Keratinocyte (primary cell): ENCODE measurements at regions not wholly inside any gene's neighbourhood (a gene's known extent, or its start where the extent isn't known, plus 50 kb on each side); places are given as distances from the start of the nearest gene placed in this dataset.

Experiments
- DNase-seq: peaks from one replicate; pipeline ENCODE4 v3.0.0-alpha.2; 2011; ENCODE audit warnings: low read depth, missing footprints, low spot score
- FAIRE-seq: peaks from 2 replicates; lab custom pipeline; 2011; peaks lifted over from hg19 to GRCh38; lab: Jason Lieb, UNC
- H2AFZ ChIP-seq: 2 replicates; pipeline ENCODE4 v1.6.0; 2012; ENCODE audit warnings: low read length, control low read depth, inconsistent platforms; ENCODE audit not compliant: control insufficient read depth
- H3K27ac ChIP-seq: 2 replicates; pipeline ENCODE4 v1.5.1; 2011; ENCODE audit warnings: low read length; ENCODE audit not compliant: control insufficient read depth, insufficient read depth
- H3K27me3 ChIP-seq: 3 replicates; pipeline ENCODE4 v1.6.0; 2011; ENCODE audit warnings: low read length; ENCODE audit not compliant: control insufficient read depth, insufficient read depth; ENCODE audit errors: extremely low read depth
- H3K36me3 ChIP-seq, 2 experiments: 2 replicates in 1 of 2; 3 replicates in 1 of 2; pipeline ENCODE4 v1.5.1; 2011; ENCODE audit warnings: low read length in 2 of 2, mild to moderate bottlenecking in 1 of 2; ENCODE audit not compliant: control insufficient read depth in 2 of 2, insufficient read depth in 2 of 2; ENCODE audit errors: extremely low read depth in 1 of 2
- H3K4me1 ChIP-seq: 3 replicates; pipeline ENCODE4 v1.5.1; 2011; ENCODE audit warnings: low read length; ENCODE audit not compliant: control insufficient read depth, insufficient read depth; ENCODE audit errors: extremely low read depth
- H3K4me2 ChIP-seq: 3 replicates; pipeline ENCODE4 v1.6.0; 2011; ENCODE audit warnings: low read depth, low read length; ENCODE audit not compliant: control insufficient read depth, insufficient read depth; ENCODE audit errors: extremely low read depth
- H3K4me3 ChIP-seq, 3 experiments: fragments of 200-600 bp in 1 of 3; sonication (generic) in 1 of 3; 2 replicates in 2 of 3; 3 replicates in 1 of 3; pipeline ENCODE4 v1.5.1; 2011 to 2016; ENCODE audit warnings: low read length in 3 of 3, mild to moderate bottlenecking in 3 of 3, control low read depth in 2 of 3, inconsistent platforms in 1 of 3, low read depth in 1 of 3, mixed read lengths in 1 of 3, mixed run types in 1 of 3, moderate library complexity in 1 of 3; ENCODE audit not compliant: control insufficient read depth in 2 of 3, insufficient read depth in 2 of 3; ENCODE audit errors: extremely low read depth in 1 of 3
- H3K79me2 ChIP-seq: 2 replicates; pipeline ENCODE4 v1.6.0; 2012; ENCODE audit warnings: low read length; ENCODE audit not compliant: control insufficient read depth, insufficient read depth
- H3K9ac ChIP-seq: 3 replicates; pipeline ENCODE4 v1.6.0; 2011; ENCODE audit warnings: low read length; ENCODE audit not compliant: control insufficient read depth, insufficient read depth; ENCODE audit errors: extremely low read depth
- H3K9me1 ChIP-seq: 3 replicates; pipeline ENCODE4 v1.6.0; 2011; ENCODE audit warnings: low read length; ENCODE audit not compliant: control insufficient read depth, insufficient read depth; ENCODE audit errors: extremely low read depth
- H3K9me3 ChIP-seq: 2 replicates; pipeline ENCODE4 v1.5.1; 2012; ENCODE audit warnings: low read depth, low read length; ENCODE audit not compliant: control insufficient read depth
- H4K20me1 ChIP-seq: 3 replicates; pipeline ENCODE4 v1.6.0; 2011; ENCODE audit warnings: low read length; ENCODE audit not compliant: control insufficient read depth, insufficient read depth; ENCODE audit errors: extremely low read depth
- CTCF ChIP-seq, 3 experiments: IDR thresholded peaks in 1 of 3; conservative IDR thresholded peaks in 1 of 3; optimal IDR thresholded peaks in 1 of 3; 2 replicates in 2 of 3; 3 replicates in 1 of 3; pipeline versions ENCODE3 to v1.5.1; 2011; ENCODE audit warnings: low read length in 3 of 3, mild to moderate bottlenecking in 3 of 3, moderate library complexity in 2 of 3, control low read depth in 1 of 3, inconsistent platforms in 1 of 3; ENCODE audit not compliant: insufficient read depth in 2 of 3; ENCODE audit errors: extremely low read depth in 1 of 3
- EZH2 ChIP-seq: IDR thresholded peaks from one replicate; pipeline ENCODE4 v1.6.1; 2012; ENCODE audit warnings: inconsistent platforms, mild to moderate bottlenecking, low read length, moderate library complexity
- dilution Hi-C: fragments of 300-500 bp; cut with MboI; formaldehyde crosslinking; loops from one replicate; pipeline ENCODE4 v1.7.0; 2020; ENCODE audit warnings: low sequenced_read_pairs; ENCODE audit not compliant: extremely low pct_ligation_motif_present

GRCh38 chr2:58644451-58644850, 403.3 kb upstream of the FANCL start:
- TF ChIP-seq CTCF (optimal IDR thresholded peaks at IDR 0.05 in 1 of 3, IDR thresholded peaks at IDR 0.05 in 1 of 3, conservative IDR thresholded peaks at IDR 0.05 in 1 of 3; ENCODE audit: extremely low read depth in 1 of 3, insufficient read depth in 2 of 3, low read length in 3 of 3) (no peak), EZH2 (no peak)
- H3K4me3 ChIP-seq, result no peak overlapping the region
- H3K9me1 ChIP-seq, result no peaks in the 10 kb centered on the region
- H3K4me2 ChIP-seq, result no peak overlapping the region
- FAIRE-seq, result no peak
- no peaks in the 10 kb centered on the region for H3K79me2 ChIP-seq
- no peaks in the 10 kb centered on the region for H4K20me1 ChIP-seq
- H3K27me3 ChIP-seq, result no peaks in the 10 kb centered on the region
- dilution Hi-C loops, result no loop called here
- no peaks in the 10 kb centered on the region for H3K36me3 ChIP-seq
- DNase-seq, result no peak
- no peaks in the 10 kb centered on the region for H3K4me1 ChIP-seq
- H3K9me3 ChIP-seq, result no peaks in the 10 kb centered on the region
- H3K27ac ChIP-seq, result no peak overlapping the region
- no peak overlapping the region for H3K9ac ChIP-seq
- H2AFZ ChIP-seq, result no peak overlapping the region

- Histone ChIP-seq H3K79me2 (no peaks in the 10 kb centered on the region), H2AFZ (no peak overlapping the region), H3K4me3 (no peak overlapping the region), H3K27ac (no peak overlapping the region), H3K9me1 (no peaks in the 10 kb centered on the region), H4K20me1 (no peaks in the 10 kb centered on the region), H3K4me2 (no peak overlapping the region), H3K9me3 (no peaks in the 10 kb centered on the region), H3K4me1 (peaks cover 5% of the 10 kb centered on the region), H3K27me3 (no peaks in the 10 kb centered on the region), H3K9ac (no peak overlapping the region), H3K36me3 (no peaks in the 10 kb centered on the region)
- FAIRE-seq (no peak), DNase-seq (no peak)
- no peak for TF ChIP-seq CTCF (optimal IDR thresholded peaks at IDR 0.05 in 1 of 3, IDR thresholded peaks at IDR 0.05 in 1 of 3, conservative IDR thresholded peaks at IDR 0.05 in 1 of 3; ENCODE audit: extremely low read depth in 1 of 3, insufficient read depth in 2 of 3, low read length in 3 of 3)
- dilution Hi-C loops, result no loop called here
Measured at GRCh38 chr2:58641001-58641400, 399.9 kb upstream of the FANCL start.
